HK-2 (cell line): ENCODE measurements at regions not wholly inside any gene's neighbourhood (a gene's known extent, or its start where the extent isn't known, plus 50 kb on each side); places are given as distances from the start of the nearest gene placed in this dataset.

Source experiments
- DNase-seq: peaks from one replicate; pipeline ENCODE4 v3.0.0-alpha.2; 2018; ENCODE audit not compliant: unreplicated experiment

DNA sequence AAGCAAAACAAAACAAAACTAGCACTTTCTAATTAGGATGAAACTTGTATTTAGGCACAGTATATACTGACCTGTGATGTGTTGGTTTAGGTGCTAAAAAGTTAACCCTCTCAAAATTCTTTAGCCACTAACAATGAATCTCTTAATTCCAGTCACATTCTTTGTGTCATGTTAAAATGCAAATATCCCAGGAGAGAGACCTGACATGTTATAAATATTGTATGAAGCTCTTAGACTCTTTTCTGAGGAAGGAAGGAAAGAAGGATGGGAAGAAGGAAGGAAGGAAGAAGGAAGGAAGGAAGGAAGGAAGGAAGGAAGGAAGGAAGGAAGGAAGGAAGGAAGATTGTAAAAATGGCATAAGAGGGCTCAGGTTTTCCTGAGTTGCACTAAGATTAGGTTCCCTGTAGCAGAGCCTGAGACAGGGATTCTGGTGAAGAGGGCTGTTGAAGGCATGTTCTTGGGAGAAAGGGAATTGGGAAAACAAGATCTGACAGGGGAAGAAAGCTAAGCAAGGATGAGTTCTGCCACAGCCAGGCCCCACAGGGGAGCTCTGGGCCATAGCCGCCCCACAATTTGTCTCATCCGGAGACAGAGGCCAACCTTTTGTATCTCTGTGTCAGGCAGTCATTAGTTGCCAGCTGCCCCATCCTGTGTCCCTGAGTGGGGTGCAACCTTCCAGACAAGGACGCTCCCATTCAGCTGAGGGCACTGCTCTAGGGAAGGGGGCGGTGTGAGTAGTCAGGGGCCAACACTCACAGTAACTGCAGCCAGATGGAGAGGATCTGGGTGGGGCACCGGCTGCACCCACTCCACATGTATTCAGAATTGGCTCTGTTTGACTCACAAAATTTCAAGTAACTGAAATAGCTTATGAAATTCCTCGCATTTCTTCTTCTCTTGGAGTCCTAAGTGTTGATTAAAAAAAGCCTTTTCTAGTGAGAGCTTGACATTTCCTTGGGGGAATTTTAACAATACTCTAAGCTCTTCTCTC is 189.3 kb upstream of the ARG1 start:
- DNase-seq, result no peak

- DNase-seq, result no peak
Measured at GRCh38 chr6:131387562-131388447, 185.2 kb upstream of the ARG1 start.

- DNase-seq, result no peak
Measured at GRCh38 chr6:131390322-131390721, 182.7 kb upstream of the ARG1 start.

DNA sequence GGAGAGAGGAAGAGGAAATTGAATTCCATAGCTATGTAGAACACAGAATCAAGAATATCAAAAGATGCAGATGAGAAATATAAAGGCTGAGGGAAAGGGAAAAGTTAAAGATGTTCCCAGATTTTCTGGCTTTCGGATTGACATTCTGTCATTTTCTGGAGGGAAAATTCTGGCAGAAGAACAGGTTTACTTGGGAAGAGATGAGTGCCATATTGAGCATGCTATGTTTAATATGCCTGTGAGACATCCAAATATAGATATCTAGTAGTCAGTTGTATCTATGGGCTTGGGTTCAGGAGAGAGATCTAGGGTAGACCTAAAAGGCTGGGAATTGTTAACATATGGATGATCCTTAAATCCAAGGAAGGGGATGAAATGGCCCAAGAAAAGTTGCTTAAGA is 181.9 kb upstream of the ARG1 start:
- DNase-seq, result no peak

DNA sequence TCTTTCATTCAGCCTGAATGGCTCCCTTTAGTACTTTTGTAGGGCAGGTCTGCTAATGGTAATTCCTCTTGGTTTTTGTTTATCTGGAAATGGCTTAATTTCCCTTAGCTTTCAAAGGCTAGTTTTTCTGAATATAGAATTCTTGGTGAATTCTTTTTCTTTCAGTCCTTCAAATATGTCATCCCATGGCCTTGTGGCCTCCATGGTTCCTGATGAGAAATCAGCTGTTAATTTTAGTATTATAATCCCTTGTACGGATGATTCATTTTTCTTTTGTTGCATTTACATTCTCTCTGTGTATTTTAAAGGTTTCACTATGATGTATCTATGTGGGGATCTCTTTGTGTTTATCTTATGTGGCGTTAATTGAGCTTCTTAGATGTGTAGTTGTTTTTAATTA is 179.6 kb upstream of the ARG1 start:
- no peak for DNase-seq

- no peak for DNase-seq
Measured at GRCh38 chr6:131394768-131395432, 178.1 kb upstream of the ARG1 start.

- no peak for DNase-seq
Measured at GRCh38 chr6:131398176-131398575, 174.8 kb upstream of the ARG1 start.

DNA sequence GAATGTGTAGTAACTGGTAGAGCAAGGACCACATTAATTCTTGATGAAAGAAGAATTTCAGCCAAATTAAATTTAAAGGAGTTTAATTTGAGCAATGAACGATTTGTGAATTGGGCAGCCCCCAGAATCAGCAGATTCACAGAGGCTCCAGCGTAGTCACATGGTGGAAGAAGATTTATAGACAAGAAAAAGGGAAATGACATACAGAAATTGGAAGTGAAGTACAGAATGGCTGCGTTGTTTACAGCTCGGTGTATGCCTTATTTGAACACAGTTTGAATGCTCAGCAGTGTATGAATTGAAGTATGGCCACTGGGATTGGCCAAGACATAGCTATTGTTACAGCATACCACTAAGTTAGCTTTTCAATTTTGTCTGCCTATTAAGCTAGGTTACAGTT is 173.6 kb upstream of the ARG1 start:
- no peak for DNase-seq

GRCh38 chr6:131400054-131400778 is 172.8 kb upstream of the ARG1 start:
- DNase-seq, result peak; percentile 10

GRCh38 chr6:131400779-131401496 is 172.1 kb upstream of the ARG1 start:
- DNase-seq, result no peak

- no peak for DNase-seq
Measured at GRCh38 chr6:131408811-131409210, 164.2 kb upstream of the ARG1 start.

GRCh38 chr6:131410785-131411184 is 162.2 kb upstream of the ARG1 start:
- DNase-seq, result no peak

GRCh38 chr6:131412960-131413830 is 159.8 kb upstream of the ARG1 start:
- DNase-seq, result no peak

DNA sequence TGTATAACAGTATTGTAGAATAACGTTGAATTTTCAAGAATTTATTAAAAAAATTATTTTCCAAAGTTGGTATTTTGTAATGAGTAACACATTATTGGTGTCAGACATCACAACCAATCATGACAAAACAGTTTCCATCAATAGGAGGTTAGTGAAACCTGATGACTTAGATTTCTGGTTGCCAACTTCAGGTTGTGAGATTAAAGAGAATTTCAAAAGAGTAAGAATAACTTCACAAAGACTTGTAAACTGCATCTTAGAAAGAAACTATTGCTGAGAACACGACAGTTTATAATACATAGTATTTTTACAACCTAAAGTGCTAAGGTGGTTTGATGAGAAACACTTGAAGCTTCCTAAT is 159.2 kb upstream of the ARG1 start:
- DNase-seq, result no peak

GRCh38 chr6:131414956-131415355 is 158.1 kb upstream of the ARG1 start:
- DNase-seq, result no peak

DNA sequence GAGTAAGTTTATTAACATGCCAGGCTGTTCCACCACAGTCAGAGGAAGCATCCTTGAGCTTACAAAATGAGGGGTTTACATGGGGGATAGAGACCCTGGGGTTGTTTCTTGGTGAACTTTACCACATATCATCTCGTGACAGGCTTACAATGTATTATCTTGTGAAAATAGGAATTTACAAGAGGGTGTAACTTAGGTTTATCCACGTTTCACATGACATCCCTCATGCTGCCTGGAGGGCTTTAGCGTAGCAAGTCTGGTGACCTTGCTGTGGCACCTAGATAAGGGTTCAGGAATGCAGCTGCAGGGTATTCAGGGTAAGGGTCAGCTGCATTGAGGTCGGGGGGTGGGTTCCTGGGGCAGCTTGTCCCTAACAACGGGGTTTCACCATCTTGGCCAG is 154.6 kb upstream of the ARG1 start:
- no peak for DNase-seq

GRCh38 chr6:131419702-131420101 is 153.3 kb upstream of the ARG1 start:
- no peak for DNase-seq

GRCh38 chr6:131424016-131424415 is 149.0 kb upstream of the ARG1 start:
- no peak for DNase-seq

DNA sequence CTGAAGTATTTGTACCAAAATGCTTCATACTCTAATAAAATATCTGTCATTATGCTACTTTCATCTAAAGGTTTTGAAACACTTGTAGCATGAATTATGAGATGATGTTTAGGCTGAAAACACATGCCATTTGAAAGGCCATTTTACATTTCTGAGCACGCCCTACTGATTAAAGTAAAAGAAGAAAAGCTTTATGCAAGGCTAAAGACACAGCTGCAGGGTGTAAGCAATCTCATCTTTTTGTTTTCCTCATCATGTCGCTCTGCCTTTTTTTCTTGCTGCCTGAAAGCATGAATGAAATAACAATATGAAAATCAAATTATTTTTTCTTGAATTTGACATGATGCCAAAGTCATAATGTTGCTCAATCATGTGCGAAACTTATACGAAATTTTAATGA is 148.6 kb upstream of the ARG1 start:
- DNase-seq, result no peak
